GM19324 (cell line): ENCODE measurements at regions not wholly inside any gene's neighbourhood (a gene's known extent, or its start where the extent isn't known, plus 50 kb on each side); places are given as distances from the start of the nearest gene placed in this dataset.

ENCODE experiments used
- ATAC-seq: cut with Tn5 transposase; IDR thresholded peaks from one replicate; pipeline ENCODE4 v1.9.1; 2021; ENCODE audit warnings: mild to moderate bottlenecking, moderate library complexity; ENCODE audit not compliant: unreplicated experiment, low FRiP score

DNA sequence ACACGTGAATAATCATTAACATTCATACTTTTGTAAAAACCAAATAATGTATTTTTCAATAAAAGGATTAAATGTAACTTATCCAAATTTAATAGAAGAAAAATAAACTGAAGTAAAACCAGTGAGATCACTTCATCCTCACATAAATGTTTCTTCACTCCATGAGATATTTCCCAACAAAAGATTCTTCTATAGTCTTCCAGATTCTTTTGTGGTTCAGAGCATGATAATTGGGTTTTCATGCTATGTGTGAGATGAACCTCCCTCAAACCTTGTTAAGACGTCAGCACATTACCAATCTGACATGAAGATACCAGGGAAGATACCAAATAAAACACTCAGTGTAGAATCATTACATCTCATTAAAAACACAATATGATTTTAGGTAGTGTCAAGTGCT lies 62.9 kb upstream of the OXGR1 start:
- ATAC-seq: no peak

GRCh38 chr13:97058391-97058790 lies 64.1 kb upstream of the OXGR1 start:
- ATAC-seq: no peak

DNA sequence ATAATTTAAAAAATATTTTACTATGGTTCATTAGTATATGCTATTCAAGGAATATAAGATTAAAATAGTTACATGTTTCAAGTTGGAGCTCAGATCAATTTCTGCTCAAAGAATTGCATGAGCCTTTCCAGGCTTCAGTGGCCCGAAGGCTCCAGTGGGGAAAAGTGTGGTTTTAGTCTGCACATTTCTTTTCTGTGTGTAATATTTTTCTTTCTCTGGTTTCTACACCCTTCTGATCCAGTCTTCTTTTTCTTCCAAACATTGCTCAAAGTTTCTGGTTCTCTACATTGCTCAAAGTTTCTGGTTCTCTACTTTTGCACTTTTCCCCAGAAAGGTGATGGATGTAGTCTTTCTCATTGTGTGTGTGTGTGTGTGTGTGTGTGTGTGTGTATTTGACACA lies 64.7 kb upstream of the OXGR1 start:
- ATAC-seq: no peak

DNA sequence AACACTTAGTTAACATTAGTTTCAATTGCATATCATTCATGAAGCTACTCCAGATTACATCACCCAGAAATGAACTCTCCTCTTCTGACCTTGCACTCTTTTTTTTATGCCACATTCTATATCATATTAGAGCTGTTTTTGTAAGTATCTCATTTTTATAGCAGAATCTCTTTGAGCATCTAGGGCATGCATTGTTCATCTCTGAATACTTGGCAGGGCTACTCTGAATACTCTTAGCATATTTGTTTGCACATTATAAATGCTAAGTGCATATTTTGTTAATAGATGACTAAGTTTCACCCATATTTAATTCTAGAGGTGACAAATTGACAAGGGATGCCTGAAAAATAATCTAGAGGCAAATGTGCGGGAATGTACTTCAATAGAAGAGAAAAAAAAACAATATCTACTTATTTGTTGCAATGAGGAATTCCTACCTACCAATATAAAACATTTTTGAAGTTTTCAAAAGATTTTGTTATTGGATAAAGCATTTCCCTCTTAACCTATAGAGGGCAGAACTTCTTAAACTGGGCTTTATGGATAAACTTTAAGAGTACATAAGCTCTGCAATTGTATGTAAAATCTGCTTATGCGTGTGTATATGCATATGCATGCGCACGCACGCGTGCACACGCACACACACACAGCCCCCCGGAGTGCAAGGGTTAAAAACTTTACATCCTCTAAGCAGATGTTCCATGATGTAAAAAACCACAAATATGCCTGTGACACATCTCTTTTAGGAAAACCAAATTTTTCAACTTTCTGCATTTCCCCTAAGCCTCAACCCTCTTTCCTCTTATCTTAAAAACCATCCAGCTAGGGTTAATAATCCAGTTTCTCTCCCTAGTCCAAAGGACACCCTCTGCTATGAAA lies 73.0 kb upstream of the OXGR1 start:
- no peak for ATAC-seq

- ATAC-seq: no peak
Measured at GRCh38 chr13:97068151-97068550, 73.9 kb upstream of the OXGR1 start.

GRCh38 chr13:97069050-97069815 lies 75.0 kb upstream of the OXGR1 start:
- no peak for ATAC-seq

- ATAC-seq: no peak
Measured at GRCh38 chr13:97072297-97072696, 78.0 kb upstream of the OXGR1 start.

DNA sequence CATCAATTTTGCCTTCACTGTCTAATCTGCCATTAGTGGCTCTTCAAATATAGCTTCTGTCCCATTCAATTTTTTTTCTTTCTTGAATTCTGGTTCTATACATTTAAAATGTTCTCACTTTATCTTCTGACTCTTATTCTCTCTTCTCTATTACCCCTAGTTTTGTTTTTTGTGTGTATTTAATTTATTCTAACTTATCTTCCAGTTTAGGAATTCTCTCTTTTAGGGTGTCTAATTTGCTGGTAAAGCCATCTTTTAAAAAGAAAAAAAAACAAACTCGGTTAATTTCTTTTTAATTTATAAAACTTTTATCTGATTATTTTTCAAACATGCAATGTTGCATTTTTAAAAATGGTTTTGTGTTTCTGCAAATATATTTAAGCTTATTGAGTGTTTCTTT lies 80.3 kb upstream of the OXGR1 start:
- ATAC-seq: no peak

DNA sequence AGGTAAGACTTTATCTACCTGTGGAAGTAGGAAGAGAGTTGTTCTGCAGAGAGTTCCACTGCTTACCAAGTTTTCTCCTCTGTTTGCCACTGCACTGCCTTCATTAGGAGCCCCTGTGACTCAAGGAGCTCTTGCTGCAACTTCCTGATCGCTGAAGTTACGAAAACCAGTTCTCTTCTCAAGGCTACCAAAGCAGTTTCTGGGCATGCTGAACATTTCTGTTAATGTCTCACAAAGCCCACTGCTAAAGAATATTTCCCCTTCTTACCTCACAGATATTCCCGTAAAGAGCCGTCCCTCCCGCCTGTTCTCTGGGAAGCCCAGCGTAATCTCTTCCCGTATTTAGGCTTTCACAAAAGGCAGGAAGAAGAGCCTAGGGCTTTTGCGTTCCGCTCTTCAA lies 82.6 kb upstream of the OXGR1 start:
- ATAC-seq: no peak

GRCh38 chr13:97077341-97077740 lies 83.1 kb upstream of the OXGR1 start:
- ATAC-seq: no peak

DNA sequence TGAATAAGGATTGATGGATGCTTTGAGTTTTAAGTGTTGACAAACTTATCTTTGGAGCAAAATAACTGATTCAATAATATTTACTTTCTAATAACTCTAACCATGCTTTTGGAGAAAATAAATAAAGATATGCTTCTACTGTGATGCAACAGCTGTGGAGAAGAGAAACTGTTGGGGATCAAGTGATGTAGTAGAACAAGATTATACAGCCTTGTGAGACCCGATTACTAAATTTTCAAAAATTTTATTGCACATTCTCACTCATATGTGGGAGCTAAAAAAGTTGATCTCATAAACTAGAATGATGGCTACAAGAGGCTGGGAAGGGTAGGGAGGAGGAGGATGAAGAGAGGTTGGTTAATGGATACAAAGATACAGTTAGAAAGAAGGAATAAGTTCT lies 85.5 kb upstream of the OXGR1 start:
- ATAC-seq: no peak

- no peak for ATAC-seq
Measured at GRCh38 chr13:97082461-97083207, 88.4 kb upstream of the OXGR1 start.

DNA sequence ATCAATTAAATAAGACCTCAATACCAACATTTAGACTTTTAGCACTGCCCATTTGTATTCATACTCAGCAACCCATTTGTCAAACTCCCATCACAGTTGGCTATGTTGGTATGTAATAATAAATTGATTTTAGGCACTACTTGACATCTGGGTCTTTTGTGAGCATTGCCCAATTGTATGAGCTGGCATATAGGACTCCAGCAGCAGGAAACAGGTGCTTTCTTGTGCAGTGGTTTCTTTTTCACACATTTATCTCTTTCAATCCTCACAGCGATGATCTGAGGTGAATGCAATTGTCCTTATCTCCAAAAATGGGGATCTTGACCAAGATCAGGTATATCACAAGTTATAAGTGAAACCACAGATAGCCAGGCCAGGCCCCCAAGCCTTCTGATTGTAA lies 96.9 kb upstream of the OXGR1 start:
- ATAC-seq: no peak

- ATAC-seq: no peak
Measured at GRCh38 chr13:97100821-97101220, 106.5 kb upstream of the OXGR1 start.

DNA sequence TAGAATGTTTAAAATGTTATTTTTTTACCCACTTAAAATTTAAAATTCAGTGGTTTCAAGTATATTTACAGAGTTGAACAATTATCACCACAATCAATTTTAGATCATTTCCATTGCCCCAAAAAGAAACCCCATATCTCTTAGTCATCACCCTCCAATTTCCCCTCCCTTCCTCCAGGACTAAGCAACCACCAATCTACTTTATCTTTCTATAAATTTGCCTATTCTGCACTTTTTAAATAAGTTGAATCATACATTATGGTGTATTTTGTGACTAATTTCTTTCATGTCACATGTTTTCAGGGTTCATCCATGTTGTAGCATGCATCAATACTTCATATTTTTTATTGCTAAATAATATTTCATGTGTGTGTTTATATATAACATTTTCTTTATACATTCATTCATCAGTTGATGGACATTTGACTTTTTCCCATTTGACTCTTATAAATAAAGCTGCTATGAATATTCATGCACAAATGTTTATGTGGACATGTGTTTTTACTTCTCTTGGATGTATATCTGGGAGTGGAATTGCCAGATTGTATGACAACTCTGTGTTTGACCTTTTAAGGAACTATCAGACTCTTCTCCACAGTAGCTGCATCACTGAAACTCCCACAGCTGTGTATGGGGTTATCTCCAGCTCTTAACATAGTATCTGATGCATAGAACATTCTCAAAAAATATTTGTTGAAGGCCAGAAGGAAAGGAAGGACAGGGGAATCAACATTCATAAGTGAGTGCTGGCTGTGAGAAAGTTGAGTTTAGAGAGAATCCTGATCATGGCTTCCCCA lies 107.8 kb upstream of the OXGR1 start:
- ATAC-seq: no peak

GRCh38 chr13:97106323-97106722 lies 112.0 kb upstream of the OXGR1 start:
- ATAC-seq: no peak

- no peak for ATAC-seq
Measured at GRCh38 chr13:97107815-97108529, 113.7 kb upstream of the OXGR1 start.

- ATAC-seq: no peak
Measured at GRCh38 chr13:97108530-97108900, 113.6 kb upstream of the MBNL2 start.

DNA sequence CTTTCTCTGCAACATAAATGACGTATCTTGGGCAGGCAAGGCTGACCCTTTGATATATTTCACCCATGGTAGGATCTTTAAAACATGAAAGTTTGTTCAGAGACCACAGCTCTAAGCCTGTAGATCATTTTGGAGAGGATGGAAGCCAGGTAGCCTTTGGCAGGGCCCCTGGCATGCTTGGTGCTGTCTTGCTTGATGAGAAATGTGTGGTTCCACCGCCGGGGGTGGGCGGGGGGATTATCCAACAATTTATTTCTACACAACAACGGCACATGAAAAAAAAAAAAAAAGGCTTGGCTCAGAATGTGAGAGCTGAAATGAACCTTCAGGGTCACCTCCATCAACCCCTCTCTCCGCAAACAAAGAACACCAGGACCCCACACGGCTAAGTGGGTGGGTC lies 112.9 kb upstream of the MBNL2 start:
- ATAC-seq: no peak
